ENCODE measurements at regions not wholly inside any gene's neighbourhood (a gene's known extent, or its start where the extent isn't known, plus 50 kb on each side); places are given as distances from the start of the nearest gene placed in this dataset.

GRCh38 chr19:30159636-30160035, 212.5 kb upstream of the ZNF536 start:
- no peak overlapping the region for H3K4me3 ChIP-seq
- H3K27me3 ChIP-seq, result no peaks in the 10 kb centered on the region
- WGBS, 2 donors, result 89 to 100% methylated on average over 1 of the region's 1 CpG
- H3K27ac ChIP-seq, result no peak overlapping the region
- ATAC-seq (no peak), DNase-seq (no peak)
- intact Hi-C loops (cut with DNase I), result no loop called here
- no peaks in the 10 kb centered on the region for H3K36me3 ChIP-seq (replicated peaks in 1 of 2; ENCODE audit: insufficient read depth in 1 of 2, low read depth in 2 of 2)
- H3K9me3 ChIP-seq, result no peaks in the 10 kb centered on the region
- H3K4me1 ChIP-seq, result no peaks in the 10 kb centered on the region
- TF ChIP-seq CTCF (IDR thresholded peaks at IDR 0.05) (no peak), POLR2A (IDR thresholded peaks at IDR 0.05) (no peak)

- TF ChIP-seq CTCF (IDR thresholded peaks at IDR 0.05) (no peak), POLR2A (IDR thresholded peaks at IDR 0.05) (no peak)
- ATAC-seq (no peak), DNase-seq (no peak)
- no peak overlapping the region for H3K27ac ChIP-seq
- H3K36me3 ChIP-seq (replicated peaks in 1 of 2; ENCODE audit: insufficient read depth in 1 of 2, low read depth in 2 of 2), result no peaks in the 10 kb centered on the region
- intact Hi-C loops (cut with DNase I), result no loop called here
- H3K27me3 ChIP-seq, result no peaks in the 10 kb centered on the region
- H3K4me1 ChIP-seq, result no peaks in the 10 kb centered on the region
- H3K9me3 ChIP-seq, result no peaks in the 10 kb centered on the region
- H3K4me3 ChIP-seq, result no peak overlapping the region
- 61 to 68% methylated on average over 6 to 9 of the region's 9 CpGs for WGBS, 2 donors
Measured at GRCh38 chr19:30160426-30160825, 211.8 kb upstream of the ZNF536 start.

GRCh38 chr19:30161021-30161655, 211.0 kb upstream of the ZNF536 start:
- no peak for TF ChIP-seq CTCF (IDR thresholded peaks at IDR 0.05)
- no peak for TF ChIP-seq POLR2A (IDR thresholded peaks at IDR 0.05)
- intact Hi-C loops (cut with DNase I), result no loop called here
- Histone ChIP-seq H3K36me3 (replicated peaks in 1 of 2; ENCODE audit: insufficient read depth in 1 of 2, low read depth in 2 of 2) (no peaks in the 10 kb centered on the region), H3K4me3 (no peak overlapping the region), H3K9me3 (no peaks in the 10 kb centered on the region), H3K27me3 (no peaks in the 10 kb centered on the region), H3K4me1 (no peaks in the 10 kb centered on the region), H3K27ac (no peak overlapping the region)
- ATAC-seq (no peak), DNase-seq (no peak)
- WGBS, 2 donors, result 78 to 87% methylated on average over 6 to 7 of the region's 7 CpGs

- DNase-seq (no peak), ATAC-seq (no peak)
- TF ChIP-seq CTCF (IDR thresholded peaks at IDR 0.05), result no peak
- TF ChIP-seq POLR2A (IDR thresholded peaks at IDR 0.05), result no peak
Measured at GRCh38 chr19:30161770-30162169, 210.4 kb upstream of the ZNF536 start.

GRCh38 chr19:30162718-30163117, 209.5 kb upstream of the ZNF536 start:
- WGBS, 2 donors, result 61 to 64% methylated on average over 5 of the region's 5 CpGs
- ATAC-seq (no peak), DNase-seq (no peak)
- no peaks in the 10 kb centered on the region for H3K36me3 ChIP-seq (replicated peaks in 1 of 2; ENCODE audit: insufficient read depth in 1 of 2, low read depth in 2 of 2)
- no peaks in the 10 kb centered on the region for H3K9me3 ChIP-seq
- H3K27me3 ChIP-seq, result no peaks in the 10 kb centered on the region
- H3K27ac ChIP-seq, result no peak overlapping the region
- intact Hi-C loops (cut with DNase I), result no loop called here
- no peaks in the 10 kb centered on the region for H3K4me1 ChIP-seq
- TF ChIP-seq POLR2A (IDR thresholded peaks at IDR 0.05), result no peak
- no peak for TF ChIP-seq CTCF (IDR thresholded peaks at IDR 0.05)
- H3K4me3 ChIP-seq, result no peak overlapping the region

More at GRCh38 chr19:30161770-30162169, 210.4 kb upstream of the ZNF536 start:
- 60 to 74% methylated on average over 5 of the region's 5 CpGs for WGBS, 2 donors
- Histone ChIP-seq H3K27me3 (no peaks in the 10 kb centered on the region), H3K36me3 (replicated peaks in 1 of 2; ENCODE audit: insufficient read depth in 1 of 2, low read depth in 2 of 2) (no peaks in the 10 kb centered on the region), H3K27ac (no peak overlapping the region), H3K4me1 (no peaks in the 10 kb centered on the region), H3K4me3 (no peak overlapping the region), H3K9me3 (no peaks in the 10 kb centered on the region)
- intact Hi-C loops (cut with DNase I), result no loop called here

Data from body of pancreas (tissue), 4 donors.